PC-9 (cell line): ENCODE measurements at regions not wholly inside any gene's neighbourhood (a gene's known extent, or its start where the extent isn't known, plus 50 kb on each side); places are given as distances from the start of the nearest gene placed in this dataset.

Experiments
- CTCF ChIP-seq: fragments of 200-600 bp; sonication (generic); conservative IDR thresholded peaks from 2 replicates; pipeline ENCODE4 v1.6.1; 2017; ENCODE audit warnings: mixed run types, antibody characterized with exemption, mild to moderate bottlenecking, moderate library complexity
- EZH2 ChIP-seq: fragments of 200-600 bp; sonication (generic); IDR thresholded peaks from 2 replicates; pipeline ENCODE4 v1.8.0; 2017; ENCODE audit warnings: antibody characterized with exemption, low read depth

GRCh38 chr10:128462844-128463243, 336.6 kb upstream of the MKI67 start:
- TF ChIP-seq CTCF (no peak), EZH2 (no peak)
